Osteocyte (in vitro differentiated cells): ENCODE measurements at regions not wholly inside any gene's neighbourhood (a gene's known extent, or its start where the extent isn't known, plus 50 kb on each side); places are given as distances from the start of the nearest gene placed in this dataset.
A peak's percentile ranks its signal among the peaks of the same experiment; 100 is the strongest.

Experiments
- DNase-seq: peaks from one replicate; pipeline ENCODE4 v3.0.0; 2021; ENCODE audit warnings: mixed read lengths; ENCODE audit not compliant: unreplicated experiment; ENCODE audit errors: extremely low spot score
- H3K27ac Mint-ChIP-seq: one replicate; pipeline ENCODE4 v1.8.0; 2021; ENCODE audit warnings: mild to moderate bottlenecking, mixed read lengths; ENCODE audit not compliant: unreplicated experiment
- H3K27me3 Mint-ChIP-seq: one replicate; pipeline ENCODE4 v1.8.0; 2021; ENCODE audit warnings: mixed read lengths; ENCODE audit not compliant: unreplicated experiment
- H3K36me3 Mint-ChIP-seq: one replicate; pipeline ENCODE4 v1.8.0; 2021; ENCODE audit warnings: mixed read lengths; ENCODE audit not compliant: unreplicated experiment
- H3K4me1 Mint-ChIP-seq: one replicate; pipeline ENCODE4 v1.8.0; 2021; ENCODE audit warnings: mixed read lengths; ENCODE audit not compliant: unreplicated experiment
- H3K4me3 Mint-ChIP-seq: one replicate; pipeline ENCODE4 v1.8.0; 2021; ENCODE audit warnings: mild to moderate bottlenecking, moderate library complexity, mixed read lengths; ENCODE audit not compliant: unreplicated experiment
- H3K9me3 Mint-ChIP-seq: one replicate; pipeline ENCODE4 v1.8.0; 2021; ENCODE audit warnings: mixed read lengths; ENCODE audit not compliant: unreplicated experiment
- TF ChIP-seq, protein P1 (sequence below): fragments of 200-600 bp; sonication (generic); IDR thresholded peaks from 2 replicates; pipeline ENCODE4 v1.5.0; 2021; ENCODE audit warnings: antibody characterized with exemption, mild to moderate bottlenecking, moderate library complexity

DNA sequence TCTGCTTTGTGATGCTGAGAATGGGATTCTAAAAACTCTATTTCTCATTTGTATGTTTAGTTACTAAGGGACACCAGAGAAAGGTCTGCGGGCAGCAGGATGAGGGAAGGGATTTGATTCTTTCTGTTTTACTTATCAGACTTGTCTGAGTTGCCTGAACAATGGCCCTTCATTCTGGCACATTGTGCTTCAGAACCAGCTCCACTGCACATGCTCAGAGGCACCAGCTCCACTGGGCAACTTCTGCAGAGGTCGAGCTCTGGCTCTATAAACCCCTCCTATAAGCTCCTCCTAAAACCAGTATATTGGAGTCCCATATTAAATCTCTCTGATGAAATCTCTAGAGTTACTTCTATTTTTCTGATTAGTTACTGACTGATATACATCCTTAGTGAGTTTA is 453.2 kb upstream of the CDIN1 start:
- DNase-seq, result no peak
- Mint-ChIP-seq H3K4me3 (no peak overlapping the region), H3K36me3 (no peaks in the 10 kb centered on the region), H3K27me3 (no peaks in the 10 kb centered on the region), H3K4me1 (peaks cover 17% of the 10 kb centered on the region), H3K9me3 (peaks cover 2% of the 10 kb centered on the region), H3K27ac (no peak overlapping the region)
- TF ChIP-seq, protein P1, sequence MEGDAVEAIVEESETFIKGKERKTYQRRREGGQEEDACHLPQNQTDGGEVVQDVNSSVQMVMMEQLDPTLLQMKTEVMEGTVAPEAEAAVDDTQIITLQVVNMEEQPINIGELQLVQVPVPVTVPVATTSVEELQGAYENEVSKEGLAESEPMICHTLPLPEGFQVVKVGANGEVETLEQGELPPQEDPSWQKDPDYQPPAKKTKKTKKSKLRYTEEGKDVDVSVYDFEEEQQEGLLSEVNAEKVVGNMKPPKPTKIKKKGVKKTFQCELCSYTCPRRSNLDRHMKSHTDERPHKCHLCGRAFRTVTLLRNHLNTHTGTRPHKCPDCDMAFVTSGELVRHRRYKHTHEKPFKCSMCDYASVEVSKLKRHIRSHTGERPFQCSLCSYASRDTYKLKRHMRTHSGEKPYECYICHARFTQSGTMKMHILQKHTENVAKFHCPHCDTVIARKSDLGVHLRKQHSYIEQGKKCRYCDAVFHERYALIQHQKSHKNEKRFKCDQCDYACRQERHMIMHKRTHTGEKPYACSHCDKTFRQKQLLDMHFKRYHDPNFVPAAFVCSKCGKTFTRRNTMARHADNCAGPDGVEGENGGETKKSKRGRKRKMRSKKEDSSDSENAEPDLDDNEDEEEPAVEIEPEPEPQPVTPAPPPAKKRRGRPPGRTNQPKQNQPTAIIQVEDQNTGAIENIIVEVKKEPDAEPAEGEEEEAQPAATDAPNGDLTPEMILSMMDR, result no peak

- peaks cover 36% of the 10 kb centered on the region for H3K4me1 Mint-ChIP-seq
- no peak for DNase-seq
- H3K4me3 Mint-ChIP-seq, result no peak overlapping the region
- H3K27me3 Mint-ChIP-seq, result no peaks in the 10 kb centered on the region
- no peaks in the 10 kb centered on the region for H3K36me3 Mint-ChIP-seq
- no peaks in the 10 kb centered on the region for H3K9me3 Mint-ChIP-seq
- TF ChIP-seq, protein P1, result no peak
- peak overlapping the region; percentile 57 for H3K27ac Mint-ChIP-seq
Observed at GRCh38 chr15:36130641-36131310, 448.6 kb upstream of the CDIN1 start.

- Mint-ChIP-seq H3K36me3 (no peaks in the 10 kb centered on the region), H3K27me3 (no peaks in the 10 kb centered on the region), H3K27ac (peak overlapping the region; percentile 21), H3K9me3 (no peaks in the 10 kb centered on the region), H3K4me1 (peaks cover 43% of the 10 kb centered on the region), H3K4me3 (no peak overlapping the region)
- DNase-seq, result no peak
- TF ChIP-seq, protein P1, result no peak
Observed at GRCh38 chr15:36133742-36134141, 445.7 kb upstream of the CDIN1 start.

GRCh38 chr15:36136049-36136448 is 443.4 kb upstream of the CDIN1 start:
- Mint-ChIP-seq H3K4me3 (no peak overlapping the region), H3K4me1 (peaks cover 27% of the 10 kb centered on the region), H3K36me3 (peaks cover 7% of the 10 kb centered on the region), H3K27me3 (no peaks in the 10 kb centered on the region), H3K27ac (no peak overlapping the region), H3K9me3 (peaks cover 10% of the 10 kb centered on the region)
- TF ChIP-seq, protein P1, result no peak
- DNase-seq, result no peak

- no peak overlapping the region for H3K4me3 Mint-ChIP-seq
- no peaks in the 10 kb centered on the region for H3K27me3 Mint-ChIP-seq
- H3K9me3 Mint-ChIP-seq, result peaks cover 26% of the 10 kb centered on the region
- no peak for DNase-seq
- no peak overlapping the region for H3K27ac Mint-ChIP-seq
- TF ChIP-seq, protein P1, result no peak
- H3K36me3 Mint-ChIP-seq, result peaks cover 9% of the 10 kb centered on the region
- H3K4me1 Mint-ChIP-seq, result peaks cover 15% of the 10 kb centered on the region
Observed at GRCh38 chr15:36152936-36153335, 426.5 kb upstream of the CDIN1 start.
